ENCODE measurements at regions not wholly inside any gene's neighbourhood (a gene's known extent, or its start where the extent isn't known, plus 50 kb on each side); places are given as distances from the start of the nearest gene placed in this dataset.

DNA sequence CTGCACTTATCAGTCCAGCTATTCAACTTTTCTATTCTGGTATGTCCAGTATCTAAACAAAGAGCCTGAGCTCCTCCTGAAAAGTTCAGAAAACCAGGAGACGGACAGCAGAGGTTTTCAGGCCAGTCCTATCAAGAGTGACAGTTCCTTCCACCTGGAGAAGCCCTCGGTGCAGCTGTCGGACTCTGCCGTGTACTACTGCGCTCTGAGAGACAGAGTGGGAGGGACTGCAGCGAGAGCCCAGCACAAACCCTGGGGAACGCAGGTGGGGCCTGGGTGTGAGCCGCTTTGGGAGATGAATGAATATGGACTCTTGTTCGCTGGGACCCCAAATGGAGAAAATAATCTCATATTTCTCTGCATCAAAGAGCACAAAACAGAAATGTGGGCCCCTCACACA, 329.8 kb upstream of the OR4E1 start:
- FAIRE-seq (no peak), DNase-seq (ENCODE audit: insufficient read length, low spot score) (no peak)
- TF ChIP-seq, protein P1, sequence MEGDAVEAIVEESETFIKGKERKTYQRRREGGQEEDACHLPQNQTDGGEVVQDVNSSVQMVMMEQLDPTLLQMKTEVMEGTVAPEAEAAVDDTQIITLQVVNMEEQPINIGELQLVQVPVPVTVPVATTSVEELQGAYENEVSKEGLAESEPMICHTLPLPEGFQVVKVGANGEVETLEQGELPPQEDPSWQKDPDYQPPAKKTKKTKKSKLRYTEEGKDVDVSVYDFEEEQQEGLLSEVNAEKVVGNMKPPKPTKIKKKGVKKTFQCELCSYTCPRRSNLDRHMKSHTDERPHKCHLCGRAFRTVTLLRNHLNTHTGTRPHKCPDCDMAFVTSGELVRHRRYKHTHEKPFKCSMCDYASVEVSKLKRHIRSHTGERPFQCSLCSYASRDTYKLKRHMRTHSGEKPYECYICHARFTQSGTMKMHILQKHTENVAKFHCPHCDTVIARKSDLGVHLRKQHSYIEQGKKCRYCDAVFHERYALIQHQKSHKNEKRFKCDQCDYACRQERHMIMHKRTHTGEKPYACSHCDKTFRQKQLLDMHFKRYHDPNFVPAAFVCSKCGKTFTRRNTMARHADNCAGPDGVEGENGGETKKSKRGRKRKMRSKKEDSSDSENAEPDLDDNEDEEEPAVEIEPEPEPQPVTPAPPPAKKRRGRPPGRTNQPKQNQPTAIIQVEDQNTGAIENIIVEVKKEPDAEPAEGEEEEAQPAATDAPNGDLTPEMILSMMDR (IDR thresholded peaks at IDR 0.05; ENCODE audit: insufficient read depth, missing control alignments), result no peak

- DNase-seq (ENCODE audit: insufficient read length, low spot score) (no peak), FAIRE-seq (no peak)
- TF ChIP-seq, protein P1 (IDR thresholded peaks at IDR 0.05; ENCODE audit: insufficient read depth, missing control alignments), result peak; percentile 21
These were observed 329.3 kb upstream of the OR4E1 start for GRCh38 chr14:22002860-22003284.

- DNase-seq (ENCODE audit: insufficient read length, low spot score) (no peak), FAIRE-seq (no peak)
- TF ChIP-seq, protein P1 (IDR thresholded peaks at IDR 0.05; ENCODE audit: insufficient read depth, missing control alignments), result no peak
These were observed 325.8 kb upstream of the OR4E1 start for GRCh38 chr14:21999402-21999801.

GRCh38 chr14:21997300-21997699, 323.7 kb upstream of the OR4E1 start:
- TF ChIP-seq, protein P1 (IDR thresholded peaks at IDR 0.05; ENCODE audit: insufficient read depth, missing control alignments), result peak; percentile 11
- FAIRE-seq, result no peak
- DNase-seq (ENCODE audit: insufficient read length, low spot score), result no peak

DNA sequence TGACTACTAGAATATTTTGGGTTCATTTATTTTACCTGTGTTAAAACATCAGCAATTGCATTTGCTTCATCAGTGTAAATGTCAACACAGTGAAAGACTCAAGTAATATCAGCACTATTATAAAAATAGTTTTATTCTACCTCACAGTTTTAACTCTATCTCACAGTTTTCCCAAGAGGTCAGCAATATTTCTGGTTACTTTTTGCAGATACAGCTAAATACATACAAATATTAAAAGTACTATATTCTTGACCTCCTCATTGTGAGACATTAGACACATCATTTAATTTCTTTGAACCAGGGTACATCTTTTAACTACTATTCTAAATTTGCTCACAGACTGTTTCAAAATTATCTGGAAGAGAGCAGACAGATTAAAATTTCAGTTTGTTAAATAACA, 321.7 kb upstream of the OR4E1 start:
- TF ChIP-seq, protein P1 (IDR thresholded peaks at IDR 0.05; ENCODE audit: insufficient read depth, missing control alignments), result no peak
- FAIRE-seq, result no peak

GRCh38 chr14:21993837-21994236, 320.2 kb upstream of the OR4E1 start:
- DNase-seq (ENCODE audit: insufficient read length, low spot score), result no peak
- TF ChIP-seq, protein P1 (IDR thresholded peaks at IDR 0.05; ENCODE audit: insufficient read depth, missing control alignments), result no peak
- FAIRE-seq, result no peak

More for the DNA sequence above, 321.7 kb upstream of the OR4E1 start:
- DNase-seq (ENCODE audit: insufficient read length, low spot score), result no peak

- TF ChIP-seq, protein P1 (IDR thresholded peaks at IDR 0.05; ENCODE audit: insufficient read depth, missing control alignments), result no peak
- DNase-seq (ENCODE audit: insufficient read length, low spot score) (no peak), FAIRE-seq (no peak)
These were observed 319.5 kb upstream of the OR4E1 start for GRCh38 chr14:21993070-21993469.

Data from D721Med (cell line).